ENCODE measurements at regions not wholly inside any gene's neighbourhood (a gene's known extent, or its start where the extent isn't known, plus 50 kb on each side); places are given as distances from the start of the nearest gene placed in this dataset.

DNA sequence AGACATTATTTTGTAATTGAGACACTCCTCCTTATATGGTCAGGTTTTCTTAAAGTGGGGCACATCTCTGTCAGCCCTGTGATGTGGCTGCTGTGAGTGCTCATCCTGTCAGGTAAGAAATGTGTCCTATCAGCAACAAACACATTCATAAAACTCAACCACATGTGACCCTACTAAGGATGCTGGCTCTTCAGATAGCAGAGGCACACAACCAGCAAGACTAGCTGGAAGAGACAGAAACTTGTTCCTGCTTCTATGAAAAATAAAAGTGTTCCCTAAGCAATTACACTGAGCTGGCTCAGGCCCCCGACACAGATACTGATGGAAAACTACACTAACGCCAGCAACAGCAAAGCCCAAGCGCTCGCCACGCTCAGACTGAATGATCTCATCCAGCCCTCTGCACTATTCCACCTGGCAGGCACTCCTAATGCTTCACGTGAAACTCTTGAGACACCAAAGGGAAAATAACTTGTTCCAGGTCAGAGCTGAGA is 49.8 kb upstream of the CYP2D6 start:
- no peak for DNase-seq (ENCODE audit: low spot score)

All from putamen (tissue), 1 donor.